VCaP (cell line): ENCODE measurements at regions not wholly inside any gene's neighbourhood (a gene's known extent, or its start where the extent isn't known, plus 50 kb on each side); places are given as distances from the start of the nearest gene placed in this dataset.

Source experiments
- H3K27ac ChIP-seq: fragments of 450-650 bp; 2 replicates; pipeline ENCODE4 v1.5.1; 2017
- TF ChIP-seq, protein P1 (sequence below): fragments of 450-650 bp; conservative IDR thresholded peaks from 2 replicates; pipeline ENCODE4 v1.5.1; 2017; ENCODE audit warnings: mild to moderate bottlenecking, moderate library complexity

DNA sequence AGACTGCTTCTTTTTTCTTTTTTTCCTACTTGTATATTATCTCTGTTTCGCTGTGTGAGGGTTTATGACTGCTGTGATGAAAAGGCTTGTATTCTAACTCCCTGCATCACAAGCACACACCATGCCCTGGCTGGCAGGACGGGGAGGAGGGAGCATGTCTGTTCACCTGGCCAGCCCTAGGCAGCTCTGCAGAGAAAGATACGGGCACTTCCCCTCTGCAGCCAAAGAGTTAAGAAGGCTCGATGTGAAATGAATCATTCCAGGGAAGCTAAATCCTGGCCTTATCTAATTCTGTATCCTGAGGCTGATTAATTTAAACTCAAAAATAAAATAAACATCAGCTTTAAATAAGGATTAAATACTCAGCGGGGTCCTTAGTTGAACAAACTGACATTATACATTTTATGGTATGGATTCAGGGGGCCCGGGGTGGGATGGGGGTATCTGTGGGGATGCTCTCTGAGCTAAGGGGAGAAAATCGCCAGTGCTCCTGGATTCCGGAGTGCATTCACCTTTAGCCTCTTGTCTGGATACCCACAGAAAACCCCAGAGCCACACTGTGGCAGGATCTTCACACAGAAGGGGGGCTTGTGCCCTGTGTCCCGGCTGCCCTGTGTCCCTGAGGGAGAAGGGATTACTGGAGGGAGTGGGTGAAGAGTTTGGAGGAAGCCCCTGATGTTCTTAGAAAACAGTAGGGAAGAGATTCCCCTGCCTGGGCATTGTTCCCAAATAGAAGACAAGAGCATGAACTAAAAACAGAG is 321.5 kb downstream of the NPHP4 start:
- TF ChIP-seq, protein P1, sequence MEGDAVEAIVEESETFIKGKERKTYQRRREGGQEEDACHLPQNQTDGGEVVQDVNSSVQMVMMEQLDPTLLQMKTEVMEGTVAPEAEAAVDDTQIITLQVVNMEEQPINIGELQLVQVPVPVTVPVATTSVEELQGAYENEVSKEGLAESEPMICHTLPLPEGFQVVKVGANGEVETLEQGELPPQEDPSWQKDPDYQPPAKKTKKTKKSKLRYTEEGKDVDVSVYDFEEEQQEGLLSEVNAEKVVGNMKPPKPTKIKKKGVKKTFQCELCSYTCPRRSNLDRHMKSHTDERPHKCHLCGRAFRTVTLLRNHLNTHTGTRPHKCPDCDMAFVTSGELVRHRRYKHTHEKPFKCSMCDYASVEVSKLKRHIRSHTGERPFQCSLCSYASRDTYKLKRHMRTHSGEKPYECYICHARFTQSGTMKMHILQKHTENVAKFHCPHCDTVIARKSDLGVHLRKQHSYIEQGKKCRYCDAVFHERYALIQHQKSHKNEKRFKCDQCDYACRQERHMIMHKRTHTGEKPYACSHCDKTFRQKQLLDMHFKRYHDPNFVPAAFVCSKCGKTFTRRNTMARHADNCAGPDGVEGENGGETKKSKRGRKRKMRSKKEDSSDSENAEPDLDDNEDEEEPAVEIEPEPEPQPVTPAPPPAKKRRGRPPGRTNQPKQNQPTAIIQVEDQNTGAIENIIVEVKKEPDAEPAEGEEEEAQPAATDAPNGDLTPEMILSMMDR, result no peak

GRCh38 chr1:5667513-5668325 is 324.5 kb downstream of the NPHP4 start:
- H3K27ac ChIP-seq, result peak overlapping the region; percentile 65
- TF ChIP-seq, protein P1, result no peak

More for the DNA sequence above, 321.5 kb downstream of the NPHP4 start:
- no peak overlapping the region for H3K27ac ChIP-seq

- H3K27ac ChIP-seq, result peak overlapping the region; percentile 7; the same call in 1 of the 2 replicates
- TF ChIP-seq, protein P1, result no peak
These were observed 327.0 kb downstream of the NPHP4 start for GRCh38 chr1:5664906-5665875.

- TF ChIP-seq, protein P1, result no peak
- no peak overlapping the region; the same call in 1 of the 2 replicates for H3K27ac ChIP-seq
These were observed 328.0 kb downstream of the NPHP4 start for GRCh38 chr1:5664081-5664768.

DNA sequence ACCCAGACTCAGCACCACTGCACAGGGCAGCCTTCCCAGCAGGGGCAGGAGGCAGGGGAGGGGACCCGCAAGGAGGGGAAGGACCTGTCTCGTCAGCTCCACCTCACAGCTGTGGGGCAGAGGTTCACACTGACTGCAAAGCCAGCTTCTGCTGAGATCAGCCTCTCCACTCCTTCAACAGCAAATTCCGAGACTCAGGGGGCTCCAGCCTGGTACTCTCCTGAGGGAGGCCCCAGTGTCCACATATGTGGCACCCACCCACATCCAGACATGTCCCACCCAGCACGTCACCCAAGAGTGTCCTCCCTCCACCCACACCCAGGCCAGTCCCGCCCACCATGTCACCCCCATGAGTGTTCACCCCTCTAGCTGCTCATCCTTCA is 329.5 kb downstream of the NPHP4 start:
- TF ChIP-seq, protein P1, result no peak
- H3K27ac ChIP-seq, result no peak overlapping the region

GRCh38 chr1:5662086-5662743 is 330.0 kb downstream of the NPHP4 start:
- TF ChIP-seq, protein P1, result no peak
- H3K27ac ChIP-seq, result no peak overlapping the region
